Neural cell (in vitro differentiated cells): ENCODE measurements at regions not wholly inside any gene's neighbourhood (a gene's known extent, or its start where the extent isn't known, plus 50 kb on each side); places are given as distances from the start of the nearest gene placed in this dataset.

Experiments used
- EZH2 ChIP-seq: fragments of 200-600, 300-800 bp; shearing (Covaris generic), sonication (generic); IDR thresholded peaks from 2 replicates; pipeline ENCODE4 v1.6.1; 2014; ENCODE audit warnings: antibody characterized with exemption, low read length, borderline replicate concordance, mild to moderate bottlenecking; ENCODE audit not compliant: insufficient read depth, poor library complexity, severe bottlenecking
- POLR2AphosphoS5 ChIP-seq: IDR thresholded peaks from 2 replicates; pipeline ENCODE4 v1.6.1; 2012
- TAF1 ChIP-seq: IDR thresholded peaks from 2 replicates; pipeline ENCODE4 v1.6.1; 2012; ENCODE audit warnings: low read depth
- TF ChIP-seq, protein P1 (sequence below): fragments of 450-650 bp; IDR thresholded peaks from 2 replicates; pipeline ENCODE4 v1.5.1; 2014; ENCODE audit warnings: antibody characterized with exemption, mild to moderate bottlenecking, moderate library complexity; ENCODE audit not compliant: poor library complexity, severe bottlenecking
- TF ChIP-seq, protein P2 (sequence below): IDR thresholded peaks from 2 replicates; pipeline ENCODE4 v1.6.1; 2012; ENCODE audit warnings: borderline replicate concordance

DNA sequence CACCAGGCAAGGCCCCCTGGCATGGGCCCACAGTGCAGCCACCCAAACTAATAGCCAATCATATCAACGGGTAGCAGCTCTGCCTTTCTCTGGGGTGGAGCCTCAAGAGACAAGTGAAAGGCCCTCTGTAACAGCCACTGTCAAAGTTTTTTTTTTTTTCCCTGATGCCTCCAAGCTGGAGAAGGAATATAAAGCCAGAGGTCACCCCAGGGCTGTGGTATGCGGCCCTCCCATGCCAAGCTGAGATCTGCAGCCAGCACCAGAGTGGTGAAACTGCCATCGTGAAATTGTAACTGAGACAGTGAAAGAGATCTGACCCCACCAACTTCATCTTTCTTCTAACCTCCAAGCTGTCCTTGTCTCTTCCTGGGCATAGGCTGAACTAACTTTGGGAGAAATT, 407.0 kb downstream of the KLHL4 start:
- TF ChIP-seq EZH2 (no peak), POLR2AphosphoS5 (no peak), TAF1 (no peak)
- TF ChIP-seq, protein P1, sequence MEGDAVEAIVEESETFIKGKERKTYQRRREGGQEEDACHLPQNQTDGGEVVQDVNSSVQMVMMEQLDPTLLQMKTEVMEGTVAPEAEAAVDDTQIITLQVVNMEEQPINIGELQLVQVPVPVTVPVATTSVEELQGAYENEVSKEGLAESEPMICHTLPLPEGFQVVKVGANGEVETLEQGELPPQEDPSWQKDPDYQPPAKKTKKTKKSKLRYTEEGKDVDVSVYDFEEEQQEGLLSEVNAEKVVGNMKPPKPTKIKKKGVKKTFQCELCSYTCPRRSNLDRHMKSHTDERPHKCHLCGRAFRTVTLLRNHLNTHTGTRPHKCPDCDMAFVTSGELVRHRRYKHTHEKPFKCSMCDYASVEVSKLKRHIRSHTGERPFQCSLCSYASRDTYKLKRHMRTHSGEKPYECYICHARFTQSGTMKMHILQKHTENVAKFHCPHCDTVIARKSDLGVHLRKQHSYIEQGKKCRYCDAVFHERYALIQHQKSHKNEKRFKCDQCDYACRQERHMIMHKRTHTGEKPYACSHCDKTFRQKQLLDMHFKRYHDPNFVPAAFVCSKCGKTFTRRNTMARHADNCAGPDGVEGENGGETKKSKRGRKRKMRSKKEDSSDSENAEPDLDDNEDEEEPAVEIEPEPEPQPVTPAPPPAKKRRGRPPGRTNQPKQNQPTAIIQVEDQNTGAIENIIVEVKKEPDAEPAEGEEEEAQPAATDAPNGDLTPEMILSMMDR: no peak
- TF ChIP-seq, protein P2, sequence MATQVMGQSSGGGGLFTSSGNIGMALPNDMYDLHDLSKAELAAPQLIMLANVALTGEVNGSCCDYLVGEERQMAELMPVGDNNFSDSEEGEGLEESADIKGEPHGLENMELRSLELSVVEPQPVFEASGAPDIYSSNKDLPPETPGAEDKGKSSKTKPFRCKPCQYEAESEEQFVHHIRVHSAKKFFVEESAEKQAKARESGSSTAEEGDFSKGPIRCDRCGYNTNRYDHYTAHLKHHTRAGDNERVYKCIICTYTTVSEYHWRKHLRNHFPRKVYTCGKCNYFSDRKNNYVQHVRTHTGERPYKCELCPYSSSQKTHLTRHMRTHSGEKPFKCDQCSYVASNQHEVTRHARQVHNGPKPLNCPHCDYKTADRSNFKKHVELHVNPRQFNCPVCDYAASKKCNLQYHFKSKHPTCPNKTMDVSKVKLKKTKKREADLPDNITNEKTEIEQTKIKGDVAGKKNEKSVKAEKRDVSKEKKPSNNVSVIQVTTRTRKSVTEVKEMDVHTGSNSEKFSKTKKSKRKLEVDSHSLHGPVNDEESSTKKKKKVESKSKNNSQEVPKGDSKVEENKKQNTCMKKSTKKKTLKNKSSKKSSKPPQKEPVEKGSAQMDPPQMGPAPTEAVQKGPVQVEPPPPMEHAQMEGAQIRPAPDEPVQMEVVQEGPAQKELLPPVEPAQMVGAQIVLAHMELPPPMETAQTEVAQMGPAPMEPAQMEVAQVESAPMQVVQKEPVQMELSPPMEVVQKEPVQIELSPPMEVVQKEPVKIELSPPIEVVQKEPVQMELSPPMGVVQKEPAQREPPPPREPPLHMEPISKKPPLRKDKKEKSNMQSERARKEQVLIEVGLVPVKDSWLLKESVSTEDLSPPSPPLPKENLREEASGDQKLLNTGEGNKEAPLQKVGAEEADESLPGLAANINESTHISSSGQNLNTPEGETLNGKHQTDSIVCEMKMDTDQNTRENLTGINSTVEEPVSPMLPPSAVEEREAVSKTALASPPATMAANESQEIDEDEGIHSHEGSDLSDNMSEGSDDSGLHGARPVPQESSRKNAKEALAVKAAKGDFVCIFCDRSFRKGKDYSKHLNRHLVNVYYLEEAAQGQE: no peak
